ENCODE measurements at regions not wholly inside any gene's neighbourhood (a gene's known extent, or its start where the extent isn't known, plus 50 kb on each side); places are given as distances from the start of the nearest gene placed in this dataset.
"Not testable (repeated sequence)": the region's sequence is repeated elsewhere in the genome, so short reads cannot be mapped to it uniquely, and the experiment has no call there.

DNA sequence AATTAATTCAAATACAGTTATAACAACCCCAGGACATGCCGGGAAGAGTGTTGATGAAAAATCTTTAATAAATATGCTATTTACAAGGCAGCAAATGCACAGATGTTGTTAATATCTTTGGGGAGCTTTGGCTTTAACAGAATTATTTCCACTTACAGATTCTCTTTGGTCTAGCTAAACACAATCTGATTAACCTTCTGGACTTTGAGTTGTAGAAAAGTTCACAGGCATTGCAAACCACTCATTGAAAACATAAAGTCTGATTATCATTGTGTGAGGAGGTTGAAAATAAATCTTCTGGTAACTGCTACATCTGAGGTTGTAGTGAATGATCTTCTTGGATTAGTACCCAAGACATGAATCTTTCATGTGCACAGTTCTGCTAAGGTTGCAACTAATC lies 255.6 kb downstream of the LHFPL1 start:
- Mint-ChIP-seq H3K4me1 (no peaks in the 10 kb centered on the region), H3K27me3 (ENCODE audit: insufficient read depth) (no peaks in the 10 kb centered on the region), H3K9me3 (peaks cover 3% of the 10 kb centered on the region), H3K36me3 (ENCODE audit: low read depth) (no peaks in the 10 kb centered on the region), H3K4me3 (no peak overlapping the region), H3K27ac (no peak overlapping the region)
- no peak for DNase-seq
- Histone ChIP-seq H3K27me3 (ENCODE audit: control insufficient read depth, insufficient read depth, low read length, poor library complexity, severe bottlenecking) (no peaks in the 10 kb centered on the region), H3K4me3 (ENCODE audit: low read length) (no peak overlapping the region), H3K9ac (ENCODE audit: extremely low read depth, low read length, poor library complexity, severe bottlenecking) (no peak overlapping the region), H3K27ac (ENCODE audit: low read depth, low read length) (no peak overlapping the region), H3K4me1 (ENCODE audit: control insufficient read depth, insufficient read depth, low read length) (no peaks in the 10 kb centered on the region), H3K36me3 (ENCODE audit: control insufficient read depth, insufficient read depth, low read length) (no peaks in the 10 kb centered on the region), H3K9me3 (ENCODE audit: control insufficient read depth, low read length) (no peaks in the 10 kb centered on the region)
- TF ChIP-seq, protein P1, sequence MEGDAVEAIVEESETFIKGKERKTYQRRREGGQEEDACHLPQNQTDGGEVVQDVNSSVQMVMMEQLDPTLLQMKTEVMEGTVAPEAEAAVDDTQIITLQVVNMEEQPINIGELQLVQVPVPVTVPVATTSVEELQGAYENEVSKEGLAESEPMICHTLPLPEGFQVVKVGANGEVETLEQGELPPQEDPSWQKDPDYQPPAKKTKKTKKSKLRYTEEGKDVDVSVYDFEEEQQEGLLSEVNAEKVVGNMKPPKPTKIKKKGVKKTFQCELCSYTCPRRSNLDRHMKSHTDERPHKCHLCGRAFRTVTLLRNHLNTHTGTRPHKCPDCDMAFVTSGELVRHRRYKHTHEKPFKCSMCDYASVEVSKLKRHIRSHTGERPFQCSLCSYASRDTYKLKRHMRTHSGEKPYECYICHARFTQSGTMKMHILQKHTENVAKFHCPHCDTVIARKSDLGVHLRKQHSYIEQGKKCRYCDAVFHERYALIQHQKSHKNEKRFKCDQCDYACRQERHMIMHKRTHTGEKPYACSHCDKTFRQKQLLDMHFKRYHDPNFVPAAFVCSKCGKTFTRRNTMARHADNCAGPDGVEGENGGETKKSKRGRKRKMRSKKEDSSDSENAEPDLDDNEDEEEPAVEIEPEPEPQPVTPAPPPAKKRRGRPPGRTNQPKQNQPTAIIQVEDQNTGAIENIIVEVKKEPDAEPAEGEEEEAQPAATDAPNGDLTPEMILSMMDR (conservative IDR thresholded peaks at IDR 0.05), result no peak
- no CpG with 5 or more reads among the region's 1 CpG for WGBS, 2 experiments (ENCODE audit: insufficient coverage in 1 of 2, insufficient read length in 1 of 2)

DNA sequence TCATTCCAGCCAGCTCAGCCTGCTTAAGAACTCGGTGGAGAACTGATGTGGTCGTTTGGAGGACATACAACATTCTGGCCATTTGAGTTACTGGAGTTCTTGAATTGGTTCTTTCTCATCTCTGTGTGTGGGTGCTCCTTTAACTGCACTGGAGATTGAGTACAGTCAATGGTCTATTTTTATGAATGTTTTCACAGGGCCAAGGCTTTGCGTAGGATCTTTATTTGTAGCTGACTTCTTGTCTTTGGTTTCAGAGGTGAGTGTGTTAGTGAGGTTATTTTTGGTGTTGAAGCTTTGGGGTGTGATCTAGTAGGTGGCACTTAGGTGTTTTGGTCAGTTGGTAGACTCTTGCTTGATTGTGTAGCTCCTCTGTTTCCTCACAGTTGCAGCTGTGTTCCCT lies 288.4 kb downstream of the LHFPL1 start:
- DNase-seq, result no peak
- Mint-ChIP-seq H3K9me3 (no peaks in the 10 kb centered on the region), H3K27me3 (ENCODE audit: insufficient read depth) (no peaks in the 10 kb centered on the region), H3K27ac (no peak overlapping the region), H3K4me3 (no peak overlapping the region), H3K36me3 (ENCODE audit: low read depth) (no peaks in the 10 kb centered on the region), H3K4me1 (no peaks in the 10 kb centered on the region)
- Histone ChIP-seq H3K9me3 (ENCODE audit: control insufficient read depth, low read length) (no peaks in the 10 kb centered on the region), H3K4me3 (ENCODE audit: low read length) (no peak overlapping the region), H3K9ac (ENCODE audit: extremely low read depth, low read length, poor library complexity, severe bottlenecking) (no peak overlapping the region), H3K27me3 (ENCODE audit: control insufficient read depth, insufficient read depth, low read length, poor library complexity, severe bottlenecking) (no peaks in the 10 kb centered on the region), H3K36me3 (ENCODE audit: control insufficient read depth, insufficient read depth, low read length) (no peaks in the 10 kb centered on the region), H3K27ac (ENCODE audit: low read depth, low read length) (no peak overlapping the region), H3K4me1 (ENCODE audit: control insufficient read depth, insufficient read depth, low read length) (no peaks in the 10 kb centered on the region)
- WGBS, 2 experiments (ENCODE audit: insufficient coverage in 1 of 2, insufficient read length in 1 of 2), result 82 to 88% methylated on average over 3 of the region's 3 CpGs
- TF ChIP-seq, protein P1 (conservative IDR thresholded peaks at IDR 0.05), result no peak

DNA sequence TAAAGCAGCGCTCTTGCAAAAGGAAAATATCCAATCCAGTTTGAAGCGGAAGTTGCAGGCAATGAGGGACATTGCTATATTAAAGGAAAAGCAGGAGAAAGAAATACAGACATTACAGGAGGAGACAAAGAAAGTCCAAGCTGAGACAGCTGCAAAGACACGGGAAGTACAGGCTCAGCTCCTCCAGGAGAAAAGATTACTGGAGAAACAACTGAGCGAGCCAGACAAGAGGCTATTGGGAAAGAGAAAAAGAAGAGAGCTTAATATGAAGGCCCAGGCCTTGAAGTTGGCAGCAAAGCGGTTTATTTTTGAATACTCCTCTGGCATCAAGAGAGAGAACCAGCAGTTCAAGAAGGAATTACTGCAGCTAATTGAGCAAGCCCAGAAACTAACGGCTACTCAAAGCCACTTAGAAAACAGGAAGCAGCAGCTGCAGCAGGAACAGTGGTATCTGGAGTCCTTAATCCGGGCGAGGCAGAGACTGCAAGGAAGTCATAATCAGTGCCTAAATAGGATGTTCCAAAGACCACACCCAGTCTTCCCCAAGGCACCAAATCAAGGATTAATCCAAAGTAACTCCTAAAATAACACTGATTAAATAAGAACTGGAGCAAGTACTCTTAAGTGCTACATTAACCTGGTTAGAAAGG lies 298.0 kb downstream of the LHFPL1 start:
- not testable (repeated sequence) for H3K36me3 Mint-ChIP-seq (ENCODE audit: low read depth); H3K27me3 ChIP-seq (ENCODE audit: control insufficient read depth, insufficient read depth, low read length, poor library complexity, severe bottlenecking); H3K9ac ChIP-seq (ENCODE audit: extremely low read depth, low read length, poor library complexity, severe bottlenecking); H3K9me3 Mint-ChIP-seq; H3K36me3 ChIP-seq (ENCODE audit: control insufficient read depth, insufficient read depth, low read length); H3K9me3 ChIP-seq (ENCODE audit: control insufficient read depth, low read length); H3K4me1 ChIP-seq (ENCODE audit: control insufficient read depth, insufficient read depth, low read length); H3K27ac Mint-ChIP-seq; H3K4me3 Mint-ChIP-seq; DNase-seq; H3K4me1 Mint-ChIP-seq; H3K27ac ChIP-seq (ENCODE audit: low read depth, low read length); H3K27me3 Mint-ChIP-seq (ENCODE audit: insufficient read depth); H3K4me3 ChIP-seq (ENCODE audit: low read length)
- WGBS, 2 experiments (ENCODE audit: insufficient coverage in 1 of 2, insufficient read length in 1 of 2), result 90% methylated on average over 2 to 7 of the region's 8 CpGs
